ENCODE measurements at regions not wholly inside any gene's neighbourhood (a gene's known extent, or its start where the extent isn't known, plus 50 kb on each side); places are given as distances from the start of the nearest gene placed in this dataset.

DNA sequence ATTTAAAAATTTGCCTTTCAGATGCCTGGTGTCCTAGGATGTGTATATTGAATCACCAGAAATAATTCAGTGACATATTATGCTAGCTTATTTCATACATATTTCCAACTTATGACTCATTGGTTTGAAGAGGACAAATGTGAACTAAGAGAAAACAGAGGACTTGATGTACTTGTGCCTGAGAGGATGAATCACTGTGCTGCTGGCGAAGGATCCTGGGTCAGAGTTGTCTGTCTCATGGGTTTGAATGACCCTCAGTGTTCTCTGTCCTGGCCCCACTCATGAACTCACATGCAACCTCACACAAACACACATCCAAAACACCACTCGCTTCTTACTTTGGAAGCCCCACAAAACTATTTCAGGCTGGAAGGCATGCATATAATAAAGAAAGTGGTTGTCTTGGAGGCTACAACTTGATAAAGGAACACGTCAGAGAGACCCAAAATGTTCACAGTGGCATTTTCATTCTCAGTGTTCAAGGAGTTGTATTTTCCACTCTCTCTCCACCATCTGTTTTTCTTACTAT, 129.0 kb upstream of the SPRY2 start:
- TF ChIP-seq, protein P1, sequence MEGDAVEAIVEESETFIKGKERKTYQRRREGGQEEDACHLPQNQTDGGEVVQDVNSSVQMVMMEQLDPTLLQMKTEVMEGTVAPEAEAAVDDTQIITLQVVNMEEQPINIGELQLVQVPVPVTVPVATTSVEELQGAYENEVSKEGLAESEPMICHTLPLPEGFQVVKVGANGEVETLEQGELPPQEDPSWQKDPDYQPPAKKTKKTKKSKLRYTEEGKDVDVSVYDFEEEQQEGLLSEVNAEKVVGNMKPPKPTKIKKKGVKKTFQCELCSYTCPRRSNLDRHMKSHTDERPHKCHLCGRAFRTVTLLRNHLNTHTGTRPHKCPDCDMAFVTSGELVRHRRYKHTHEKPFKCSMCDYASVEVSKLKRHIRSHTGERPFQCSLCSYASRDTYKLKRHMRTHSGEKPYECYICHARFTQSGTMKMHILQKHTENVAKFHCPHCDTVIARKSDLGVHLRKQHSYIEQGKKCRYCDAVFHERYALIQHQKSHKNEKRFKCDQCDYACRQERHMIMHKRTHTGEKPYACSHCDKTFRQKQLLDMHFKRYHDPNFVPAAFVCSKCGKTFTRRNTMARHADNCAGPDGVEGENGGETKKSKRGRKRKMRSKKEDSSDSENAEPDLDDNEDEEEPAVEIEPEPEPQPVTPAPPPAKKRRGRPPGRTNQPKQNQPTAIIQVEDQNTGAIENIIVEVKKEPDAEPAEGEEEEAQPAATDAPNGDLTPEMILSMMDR (IDR thresholded peaks at IDR 0.05; ENCODE audit: poor library complexity), result no peak
- TF ChIP-seq EZH2phosphoT487 (IDR thresholded peaks at IDR 0.05; ENCODE audit: low read depth, severe bottlenecking, unreplicated experiment) (no peak), EZH2 (IDR thresholded peaks at IDR 0.05; ENCODE audit: borderline replicate concordance) (no peak)

Data from hepatocyte (in vitro differentiated cells).